ENCODE measurements at regions not wholly inside any gene's neighbourhood (a gene's known extent, or its start where the extent isn't known, plus 50 kb on each side); places are given as distances from the start of the nearest gene placed in this dataset.

DNA sequence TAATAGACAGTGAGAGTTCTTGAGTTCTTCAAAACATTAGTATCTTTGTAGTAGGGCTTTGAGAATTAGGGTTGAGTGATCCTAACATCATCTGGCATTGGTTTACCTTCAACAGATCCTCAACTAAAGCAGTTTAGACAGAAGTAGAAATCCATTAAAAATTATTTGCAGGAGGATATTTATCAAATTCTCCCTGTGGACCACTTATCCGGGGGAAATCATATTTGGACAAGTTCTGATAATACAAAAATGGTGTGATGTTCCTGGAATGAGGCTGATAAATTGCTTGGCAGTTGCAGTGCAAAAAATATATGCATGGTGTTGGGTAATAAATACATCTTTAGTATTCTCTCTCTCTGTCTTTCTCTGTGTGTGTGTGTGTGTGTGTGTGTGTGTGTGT is 115.1 kb upstream of the CHODL start:
- CTCF ChIA-PET (ENCODE audit: low intra/inter-chr PET ratio, low total read pairs), result no interaction called here
- Histone ChIP-seq H3K4me2 (ENCODE audit: low read depth, low read length) (no peak overlapping the region), H3K27ac (ENCODE audit: extremely low read length, insufficient read depth, low read length) (no peak overlapping the region), H3K27me3 (ENCODE audit: control insufficient read depth in 1 of 2, insufficient read depth in 2 of 2, low read length in 2 of 2) (no peaks in the 10 kb centered on the region), H3K79me2 (ENCODE audit: insufficient read depth, low read length) (no peaks in the 10 kb centered on the region), H3K36me3 (replicated peaks in 1 of 2; ENCODE audit: control insufficient read depth in 1 of 2, insufficient read depth in 2 of 2, low read length in 2 of 2) (no peaks in the 10 kb centered on the region), H2AFZ (ENCODE audit: low read length) (no peak overlapping the region), H3K9ac (ENCODE audit: insufficient read depth, low read depth, low read length) (no peak overlapping the region), H4K20me1 (ENCODE audit: insufficient read depth, low read length) (no peaks in the 10 kb centered on the region), H3K4me1 (ENCODE audit: insufficient read depth, low read length) (no peaks in the 10 kb centered on the region), H3K4me3 (replicated peaks in 1 of 3; ENCODE audit: insufficient read depth in 1 of 3, low read depth in 2 of 3, low read length in 3 of 3) (no peak overlapping the region), H3K9me3 (ENCODE audit: low read length) (no peaks in the 10 kb centered on the region)
- FAIRE-seq, result no peak
- in situ Hi-C loops (cut with HindIII; ENCODE audit: extremely low pct_ligation_motif_present, low pct_unique_long_range_greater_than_20kb), result no loop called here
- intact Hi-C loops (cut with micrococcal nuclease; ENCODE audit: unreplicated experiment), result no loop called here
- no peak for ATAC-seq
- 0% methylated on average over 1 of the region's 1 CpG for WGBS (ENCODE audit: low lambda C conversion rate)
- POLR2A ChIA-PET, result no interaction called here
- DNase-seq (ENCODE audit: low spot score), result no peak
- TF ChIP-seq, protein P1, sequence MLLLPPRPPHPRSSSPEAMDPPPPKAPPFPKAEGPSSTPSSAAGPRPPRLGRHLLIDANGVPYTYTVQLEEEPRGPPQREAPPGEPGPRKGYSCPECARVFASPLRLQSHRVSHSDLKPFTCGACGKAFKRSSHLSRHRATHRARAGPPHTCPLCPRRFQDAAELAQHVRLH (CRISPR knock-in tag; IDR thresholded peaks at IDR 0.05; ENCODE audit: borderline replicate concordance, low read depth), result no peak
- TF ChIP-seq, protein P2, sequence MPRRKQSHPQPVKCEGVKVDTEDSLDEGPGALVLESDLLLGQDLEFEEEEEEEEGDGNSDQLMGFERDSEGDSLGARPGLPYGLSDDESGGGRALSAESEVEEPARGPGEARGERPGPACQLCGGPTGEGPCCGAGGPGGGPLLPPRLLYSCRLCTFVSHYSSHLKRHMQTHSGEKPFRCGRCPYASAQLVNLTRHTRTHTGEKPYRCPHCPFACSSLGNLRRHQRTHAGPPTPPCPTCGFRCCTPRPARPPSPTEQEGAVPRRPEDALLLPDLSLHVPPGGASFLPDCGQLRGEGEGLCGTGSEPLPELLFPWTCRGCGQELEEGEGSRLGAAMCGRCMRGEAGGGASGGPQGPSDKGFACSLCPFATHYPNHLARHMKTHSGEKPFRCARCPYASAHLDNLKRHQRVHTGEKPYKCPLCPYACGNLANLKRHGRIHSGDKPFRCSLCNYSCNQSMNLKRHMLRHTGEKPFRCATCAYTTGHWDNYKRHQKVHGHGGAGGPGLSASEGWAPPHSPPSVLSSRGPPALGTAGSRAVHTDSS (CRISPR knock-in tag; conservative IDR thresholded peaks at IDR 0.05), result no peak
- TF ChIP-seq HNRNPK (IDR thresholded peaks at IDR 0.05; ENCODE audit: low read depth, low read length, poor library complexity, severe bottlenecking) (no peak), CENPT (CRISPR knock-in tag; IDR thresholded peaks at IDR 0.05; ENCODE audit: low read depth) (no peak), IKZF1 (IDR thresholded peaks at IDR 0.05) (no peak), ZFP36L1 (CRISPR knock-in tag; IDR thresholded peaks at IDR 0.05) (no peak)
- TF ChIP-seq, protein P3, sequence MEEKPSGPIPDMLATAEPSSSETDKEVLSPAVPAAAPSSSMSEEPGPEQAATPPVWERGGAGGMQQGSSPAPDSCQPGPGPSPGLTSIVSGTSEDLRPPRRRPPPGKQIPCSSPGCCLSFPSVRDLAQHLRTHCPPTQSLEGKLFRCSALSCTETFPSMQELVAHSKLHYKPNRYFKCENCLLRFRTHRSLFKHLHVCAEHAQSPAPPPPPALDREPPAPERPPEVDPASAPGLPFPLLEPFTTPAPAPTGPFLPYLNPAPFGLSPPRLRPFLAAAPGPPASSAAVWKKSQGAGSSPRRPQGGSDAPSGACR (CRISPR knock-in tag; IDR thresholded peaks at IDR 0.05), result no peak
- no TSS peak for BruUV-seq (replicated peaks)

All from HepG2 (cell line).